NCI-H146 treated with DMSO at 0.1 percent for 48 hours (cell line): ENCODE measurements at regions not wholly inside any gene's neighbourhood (a gene's known extent, or its start where the extent isn't known, plus 50 kb on each side); places are given as distances from the start of the nearest gene placed in this dataset.
"Not testable (repeated sequence)": the region's sequence is repeated elsewhere in the genome, so short reads cannot be mapped to it uniquely, and the experiment has no call there.

Experiments used
- DNase-seq: peaks from one replicate; lab custom pipeline; 2025; ENCODE audit not compliant: unreplicated experiment; lab: John Stamatoyannopoulos, UW

DNA sequence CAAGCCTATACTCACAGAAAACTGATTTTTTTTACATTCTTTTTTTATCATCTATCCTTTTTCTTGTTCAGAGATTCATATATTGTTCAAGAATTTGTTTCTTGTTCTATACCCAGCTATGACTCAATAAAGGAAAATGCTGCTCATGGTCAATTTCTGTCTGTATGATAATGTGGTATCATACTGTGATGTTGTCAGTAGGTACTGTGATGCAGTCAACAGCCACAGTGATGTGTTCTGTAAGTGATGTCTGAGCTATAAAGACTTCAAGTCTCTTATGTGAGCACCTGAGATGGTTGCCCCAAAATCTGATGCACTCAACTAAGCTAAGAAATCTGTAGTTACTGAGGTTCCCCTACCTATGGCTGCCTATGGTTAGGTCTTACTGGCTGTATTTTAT, 294.2 kb upstream of the GRIN3A start:
- DNase-seq = no peak

DNA sequence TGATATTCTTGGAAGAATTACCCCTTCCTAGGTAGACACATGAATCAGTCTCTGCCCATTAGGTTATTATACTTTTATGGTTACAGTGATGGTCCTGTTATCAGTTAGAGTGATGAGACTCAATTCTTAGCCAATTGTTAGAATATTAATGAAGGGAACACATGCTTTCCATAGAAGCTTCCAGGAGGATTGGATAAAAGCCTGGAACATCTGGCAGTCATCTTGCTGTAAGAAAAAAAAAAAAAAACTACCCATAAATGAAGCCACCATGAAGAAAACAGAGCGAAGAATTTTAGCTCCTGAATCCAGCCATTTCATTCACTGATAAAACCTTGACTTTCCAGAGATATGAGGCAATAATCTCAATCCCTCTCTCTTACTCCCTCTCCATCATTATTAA, 262.5 kb upstream of the GRIN3A start:
- no peak for DNase-seq

DNA sequence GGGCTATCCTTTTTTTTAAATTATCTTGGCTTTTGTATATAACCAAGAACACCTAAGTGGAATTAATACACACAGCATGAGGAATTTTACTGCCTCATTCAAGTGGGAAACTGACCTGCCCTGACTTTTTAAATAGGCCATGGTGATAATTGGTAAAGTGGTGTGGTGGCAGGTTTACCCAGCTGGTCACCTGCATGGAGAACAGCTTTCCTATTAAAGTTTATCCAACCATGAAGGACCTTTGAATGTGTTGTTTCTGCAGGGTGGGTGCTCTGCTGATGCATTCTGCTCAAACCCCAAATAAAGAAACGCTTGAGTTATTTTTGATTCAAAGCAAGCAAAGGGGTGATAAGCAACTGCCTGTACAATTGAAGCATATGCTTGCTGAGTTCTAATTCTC, 261.0 kb upstream of the GRIN3A start:
- DNase-seq = peak; percentile 93

DNA sequence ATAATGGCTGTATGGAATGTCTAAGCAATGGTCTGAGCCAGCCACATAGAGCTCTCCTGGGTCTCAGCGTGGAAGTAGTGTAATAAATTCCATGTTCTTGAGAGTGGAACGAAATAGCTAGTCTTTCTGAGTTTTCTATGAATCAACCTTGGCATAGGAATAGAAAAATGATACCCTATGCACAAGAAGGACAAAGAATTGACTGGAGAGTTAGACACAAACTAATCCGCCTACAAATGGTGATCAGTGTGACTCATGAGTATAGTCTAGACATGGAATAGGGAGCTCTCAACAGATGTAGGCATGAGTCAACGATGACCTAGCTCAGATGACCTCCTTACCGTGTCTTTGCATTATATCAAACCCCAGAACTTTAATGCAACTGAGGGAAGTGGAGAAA, 256.8 kb upstream of the GRIN3A start:
- no peak for DNase-seq

DNA sequence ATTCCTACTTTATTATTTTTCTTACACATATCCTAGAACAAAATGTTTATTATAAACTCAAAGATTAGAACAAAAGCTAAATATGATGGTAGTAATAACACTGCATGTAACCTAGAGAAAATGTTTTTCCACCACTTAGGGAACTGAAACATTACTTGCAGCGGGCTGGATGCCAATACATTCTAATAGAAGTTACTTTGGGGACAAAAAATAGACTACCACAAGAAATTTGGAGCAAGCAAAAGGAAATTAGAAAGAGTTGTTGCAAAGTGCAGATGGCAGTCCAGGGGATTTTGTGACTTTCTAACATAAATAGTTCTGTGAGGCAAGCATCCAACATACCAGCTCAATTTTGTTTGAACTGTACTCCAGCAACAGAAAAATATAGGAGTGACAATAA, 255.3 kb upstream of the GRIN3A start:
- DNase-seq = no peak

DNA sequence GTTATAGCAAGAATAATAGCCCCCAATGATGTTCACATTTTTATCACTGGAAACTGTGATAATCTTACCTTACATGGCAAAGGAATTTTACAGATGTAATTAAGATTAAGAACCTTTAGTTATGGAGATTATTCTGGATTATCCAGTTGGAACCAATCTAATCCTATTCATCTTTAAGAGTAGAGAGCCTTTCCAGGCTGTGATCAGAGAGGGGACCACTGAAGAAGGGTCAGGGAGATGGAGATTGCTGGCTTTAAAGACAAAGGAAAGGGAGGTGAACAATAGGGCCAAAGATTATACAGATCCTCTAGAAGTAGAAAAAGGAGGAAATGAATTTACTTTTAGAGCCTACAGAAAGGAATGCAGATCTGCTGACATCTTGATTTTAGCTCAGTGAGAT, 253.5 kb upstream of the GRIN3A start:
- no peak for DNase-seq

DNA sequence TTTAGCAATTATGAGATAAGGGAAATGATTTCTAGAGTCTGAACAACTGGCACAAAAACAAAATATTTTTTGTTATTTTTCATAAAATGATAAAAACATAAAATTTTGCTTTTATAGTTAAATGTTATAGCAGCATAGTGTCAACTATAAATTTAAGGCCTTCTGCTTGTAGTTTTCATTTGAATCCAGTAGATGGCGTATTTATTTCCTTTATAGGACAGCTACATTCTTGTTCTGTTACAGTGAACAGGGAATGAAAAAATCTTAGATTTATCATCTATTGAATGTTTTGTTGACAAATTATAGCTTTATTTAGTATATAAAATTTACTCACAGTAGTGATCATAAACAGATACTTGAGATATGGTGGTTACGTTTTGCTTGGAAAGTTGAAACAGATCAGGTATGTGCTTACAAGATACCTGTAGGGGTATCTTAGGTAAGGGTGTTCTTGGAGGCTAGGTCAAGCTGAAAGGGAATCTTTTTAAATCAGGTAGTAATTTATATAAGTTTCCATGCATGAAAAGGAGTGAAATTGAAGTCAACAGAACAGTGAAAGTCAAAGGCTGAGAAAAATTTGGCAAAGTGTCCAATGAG, 239.3 kb upstream of the GRIN3A start:
- peak; percentile 38 for DNase-seq

DNA sequence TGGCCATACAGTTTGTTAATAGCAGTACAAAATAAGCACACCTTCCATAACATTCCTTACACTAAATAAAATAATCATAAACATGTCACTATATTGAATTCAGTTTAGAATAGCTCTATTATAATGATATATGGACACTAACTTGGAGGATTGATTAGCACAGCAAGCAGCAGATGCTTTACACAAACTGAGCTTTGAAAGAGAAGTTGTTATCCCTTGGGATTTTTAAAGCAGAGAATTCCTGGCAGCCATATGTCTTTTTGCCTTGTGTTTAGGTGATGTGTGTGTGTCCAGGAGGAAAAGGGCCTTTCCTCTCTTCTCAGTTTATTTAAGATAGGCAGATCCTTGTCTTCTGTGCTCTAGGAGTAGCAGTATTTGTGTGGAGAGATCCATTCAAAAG, 232.2 kb upstream of the GRIN3A start:
- DNase-seq = no peak

DNA sequence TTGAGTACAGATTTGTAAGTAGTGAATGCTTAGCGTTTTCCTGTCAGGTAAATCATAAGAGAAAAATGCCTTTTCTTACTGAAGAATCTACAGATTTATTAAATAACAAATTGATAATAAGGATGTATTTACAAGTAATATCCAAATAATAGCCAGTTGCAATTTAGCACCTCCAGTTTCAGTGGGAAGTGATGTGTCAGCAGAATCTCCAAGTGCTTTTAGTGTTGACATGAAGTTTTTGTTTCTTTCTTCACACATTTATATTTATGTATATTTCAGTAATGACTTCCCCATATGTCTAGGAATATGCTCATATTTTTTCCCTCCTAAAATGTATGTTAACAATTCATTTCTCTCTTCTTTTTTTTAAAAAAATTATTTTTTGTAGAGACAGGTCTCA, 229.9 kb upstream of the GRIN3A start:
- DNase-seq = no peak

DNA sequence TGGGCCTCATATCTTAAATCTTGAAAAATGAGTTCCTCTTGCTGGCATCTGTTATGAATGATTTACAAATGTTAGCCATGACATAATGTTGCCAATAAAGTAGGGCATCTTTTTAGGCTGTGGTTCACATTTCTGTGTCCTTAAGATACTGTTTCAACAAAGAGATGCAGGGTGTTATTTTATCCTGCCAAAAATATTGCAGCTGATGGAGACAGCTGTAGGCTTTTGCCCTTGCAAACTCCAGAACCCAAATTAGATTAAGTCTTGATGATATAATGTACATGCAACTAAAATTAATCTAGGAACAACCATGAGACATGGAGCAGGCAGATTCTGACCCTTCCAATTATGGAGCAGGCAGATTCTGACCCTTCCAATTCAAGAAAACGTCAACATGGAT, 228.2 kb upstream of the GRIN3A start:
- no peak for DNase-seq

DNA sequence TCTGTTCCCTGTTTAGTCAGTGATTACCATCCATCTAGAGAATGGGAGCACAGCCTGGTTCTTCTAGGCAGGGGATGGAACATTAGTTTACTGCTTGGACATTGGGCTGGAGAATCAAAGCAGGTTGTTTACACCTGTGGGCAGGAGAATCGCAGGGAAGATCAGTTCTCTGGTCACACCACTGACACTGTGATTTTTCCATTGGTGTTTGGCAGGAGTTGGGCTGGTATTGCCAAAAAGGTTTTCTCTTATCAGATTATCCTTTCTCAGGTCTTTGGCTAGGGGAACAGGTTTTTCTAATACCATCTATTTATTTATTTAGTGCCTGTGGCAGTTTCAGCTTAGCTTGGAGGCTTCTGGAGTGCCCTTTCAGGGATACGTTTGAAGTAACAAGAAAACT, 219.3 kb upstream of the GRIN3A start:
- DNase-seq = no peak

DNA sequence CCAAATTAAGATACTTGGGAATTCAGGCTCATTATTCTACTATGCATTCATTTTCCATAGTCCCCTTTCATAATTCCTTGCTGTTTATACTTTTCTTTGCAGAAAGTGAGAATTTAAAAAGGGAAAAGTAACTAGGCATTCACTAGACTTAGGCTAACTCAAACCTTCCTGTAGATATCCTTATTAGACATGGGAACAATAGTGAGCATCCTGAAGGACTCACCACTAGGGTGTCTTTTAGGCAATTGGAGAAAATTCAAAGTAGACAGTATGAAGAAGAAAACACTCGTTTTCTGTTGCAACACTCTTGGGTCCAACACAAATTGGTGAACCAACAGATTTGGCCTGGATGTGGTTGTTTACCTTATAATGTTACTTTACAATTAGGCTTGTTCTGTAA, 213.2 kb upstream of the GRIN3A start:
- no peak for DNase-seq

DNA sequence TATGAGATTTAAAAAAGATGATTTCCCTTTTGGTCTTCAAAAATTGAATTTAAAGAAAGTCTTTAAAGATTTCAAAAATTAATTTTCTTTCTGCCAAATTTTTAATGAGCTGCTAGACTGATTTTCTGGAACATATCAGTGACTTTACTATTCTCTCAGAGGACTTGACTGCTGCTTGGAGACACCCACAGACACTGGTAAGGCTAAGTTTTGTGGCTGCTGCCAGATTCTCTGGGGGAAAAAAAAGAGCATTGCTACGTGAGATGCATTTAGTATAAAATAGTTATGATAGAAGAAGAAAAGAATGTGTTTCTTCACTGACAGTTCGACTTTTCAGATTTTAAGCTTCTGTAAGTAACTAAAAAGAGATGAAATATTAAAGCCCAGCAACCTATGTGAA, 193.3 kb upstream of the GRIN3A start:
- DNase-seq = no peak

DNA sequence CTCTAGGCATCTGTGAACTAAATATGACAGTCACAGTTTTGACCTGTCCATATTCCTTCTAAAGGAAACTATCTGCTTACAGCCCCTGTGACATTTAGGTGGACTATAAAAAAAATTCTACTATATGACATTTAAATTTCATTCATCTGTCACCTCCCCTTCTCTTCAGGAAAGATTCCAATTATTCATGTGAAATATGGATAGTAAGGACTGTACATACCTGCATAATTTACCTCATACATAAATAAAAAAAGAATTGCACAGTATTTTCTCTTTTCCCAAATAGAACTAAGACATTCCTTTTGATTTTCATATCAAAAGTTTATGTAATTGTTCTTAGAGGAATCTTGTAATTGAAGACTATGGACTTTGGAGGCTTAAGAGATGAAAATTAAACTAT, 192.3 kb upstream of the GRIN3A start:
- DNase-seq = no peak

DNA sequence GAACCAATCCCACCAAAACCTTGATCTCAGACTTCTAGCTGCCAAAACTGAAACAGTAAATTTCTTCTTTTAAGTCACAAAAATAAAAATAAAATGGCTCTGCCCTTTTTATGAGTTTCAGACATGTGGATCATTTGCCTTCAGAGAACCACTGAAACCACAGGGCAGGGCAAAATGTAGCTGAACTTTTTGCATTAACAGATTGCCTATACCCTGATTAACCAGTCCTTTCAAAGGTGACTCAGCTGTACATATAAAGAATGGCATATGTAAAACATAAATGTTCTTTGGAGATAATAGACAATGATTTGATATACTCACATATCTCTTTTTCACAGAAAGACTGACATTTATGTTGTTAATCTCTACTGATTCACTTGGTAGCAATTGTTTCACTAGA, 187.1 kb upstream of the GRIN3A start:
- no peak for DNase-seq

DNA sequence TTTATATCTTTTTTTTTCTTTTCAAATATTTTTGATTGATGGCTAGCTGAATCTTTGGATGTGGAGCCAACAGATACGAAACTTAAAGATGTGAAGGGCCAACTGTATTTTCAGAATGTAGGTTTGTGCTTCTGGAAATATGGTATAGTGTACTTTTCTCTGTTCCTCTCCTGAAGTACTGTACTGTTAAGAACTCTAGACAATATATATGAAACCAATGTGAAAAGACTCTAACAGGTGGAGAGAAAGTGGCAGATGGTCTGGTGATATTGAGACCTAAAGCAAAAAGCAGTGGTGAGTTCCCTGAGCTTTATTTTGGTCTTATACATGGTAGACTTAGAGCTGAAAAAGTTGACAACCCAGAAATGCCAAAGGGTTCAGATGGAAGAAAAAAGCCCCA, 185.0 kb upstream of the GRIN3A start:
- no peak for DNase-seq

DNA sequence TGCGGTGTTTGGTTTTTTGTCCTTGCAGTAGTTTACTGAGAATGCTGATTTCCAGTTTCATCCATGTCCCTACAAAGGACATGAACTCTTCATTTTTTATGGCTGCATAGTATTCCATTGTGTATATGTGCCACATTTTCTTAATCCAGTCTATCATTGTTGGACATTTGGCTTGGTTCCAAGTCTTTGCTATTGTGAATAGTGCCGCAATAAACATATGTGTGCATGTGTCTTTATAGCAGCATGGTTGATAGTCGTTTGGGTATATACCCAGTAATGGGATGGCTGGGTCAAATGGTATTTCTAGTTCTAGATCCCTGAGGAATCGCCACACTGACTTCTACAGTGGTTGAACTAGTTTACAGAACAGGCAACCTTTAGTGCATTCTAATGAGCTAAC, 178.5 kb upstream of the GRIN3A start:
- DNase-seq = not testable (repeated sequence)

DNA sequence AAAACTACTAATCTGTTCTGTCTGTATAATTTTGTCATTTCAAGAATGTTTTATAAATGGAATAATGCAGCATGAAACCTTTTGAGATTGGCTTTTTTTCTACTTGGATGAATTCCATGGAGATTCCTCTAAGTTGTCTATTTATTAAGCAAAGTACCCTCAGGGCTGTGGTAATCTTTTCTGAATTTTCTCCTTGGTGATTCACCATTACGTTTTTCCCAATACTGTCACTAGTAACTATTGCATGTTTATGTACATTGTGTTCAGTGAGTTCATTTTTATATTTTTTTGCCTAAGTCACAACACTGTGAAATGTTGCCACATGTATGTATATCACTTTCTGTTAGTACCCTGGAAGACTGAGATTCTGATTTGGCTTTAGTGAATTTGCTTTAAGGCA, 177.0 kb upstream of the GRIN3A start:
- DNase-seq = no peak

DNA sequence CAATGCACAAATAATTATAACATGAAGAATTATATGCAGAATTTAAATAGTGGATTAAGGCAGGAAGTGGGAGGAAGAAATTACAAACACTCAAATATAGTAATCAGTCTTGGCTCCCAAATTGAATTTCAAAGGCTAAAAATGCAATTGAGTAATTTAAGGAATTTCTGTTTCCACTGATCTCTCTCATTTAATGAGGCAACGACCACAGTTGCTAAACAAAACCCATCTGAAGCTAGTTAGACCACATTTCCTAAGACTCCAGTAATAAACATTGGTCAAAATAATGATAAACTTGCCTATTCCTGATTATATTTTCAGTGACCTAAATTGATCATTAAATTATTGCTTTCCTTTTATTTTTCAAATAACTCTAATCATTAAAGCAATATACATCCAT, 174.3 kb upstream of the GRIN3A start:
- no peak for DNase-seq

DNA sequence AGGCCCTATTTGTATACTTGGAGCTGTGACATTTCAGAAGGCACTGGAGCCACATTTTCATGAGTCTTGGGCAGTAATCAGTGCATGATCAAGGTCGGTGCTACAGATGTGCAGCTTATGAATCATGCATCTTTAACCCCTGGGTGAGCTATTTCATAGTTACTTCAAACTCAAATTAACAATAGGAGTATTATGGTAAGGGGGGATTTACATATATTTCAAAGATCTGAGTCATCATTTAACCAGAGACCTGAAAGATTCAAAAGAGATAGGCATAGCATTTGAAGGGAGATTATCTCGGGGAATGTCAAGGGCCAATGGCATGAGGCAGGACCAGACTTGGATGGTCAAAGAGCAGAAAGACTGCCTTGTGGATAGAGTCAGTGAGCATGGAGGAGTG, 169.0 kb upstream of the GRIN3A start:
- no peak for DNase-seq

DNA sequence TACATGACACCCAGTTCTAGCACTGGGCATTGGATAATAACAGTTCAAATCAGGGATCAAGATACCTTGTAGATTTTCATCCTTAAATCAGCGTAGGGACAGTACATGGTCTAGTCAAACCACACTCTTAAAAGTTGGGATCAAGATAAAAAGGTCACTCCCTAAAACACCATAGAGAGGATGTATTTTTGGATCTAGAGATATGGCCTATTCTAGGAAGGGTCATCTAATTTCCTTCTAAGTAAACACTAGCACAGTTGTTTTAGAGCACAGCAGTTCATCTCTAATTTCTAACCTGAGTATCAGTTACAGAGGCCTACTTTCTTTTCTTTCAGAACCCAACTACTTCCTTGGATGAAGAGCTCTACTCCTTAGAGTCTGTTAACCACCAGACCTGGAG, 166.4 kb upstream of the GRIN3A start:
- DNase-seq = no peak

DNA sequence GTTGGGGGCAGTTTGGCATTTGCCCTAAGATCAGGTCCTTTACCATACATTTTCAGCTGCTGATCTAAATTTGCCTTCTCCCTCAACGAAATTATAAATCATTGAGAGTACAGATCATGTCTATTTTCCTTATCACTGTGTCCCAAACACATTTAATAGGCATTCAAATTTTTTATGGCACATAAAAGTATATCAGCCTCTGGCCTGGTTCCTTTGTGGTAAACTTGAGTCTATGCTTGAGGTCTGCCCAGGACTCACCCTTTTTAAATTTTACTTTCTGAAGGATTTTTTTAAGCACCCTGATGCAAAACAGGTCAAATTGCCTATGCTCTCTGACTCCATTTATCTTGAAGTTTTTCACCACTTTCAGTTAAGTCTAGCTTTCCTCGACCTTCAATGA, 163.6 kb upstream of the GRIN3A start:
- no peak for DNase-seq

DNA sequence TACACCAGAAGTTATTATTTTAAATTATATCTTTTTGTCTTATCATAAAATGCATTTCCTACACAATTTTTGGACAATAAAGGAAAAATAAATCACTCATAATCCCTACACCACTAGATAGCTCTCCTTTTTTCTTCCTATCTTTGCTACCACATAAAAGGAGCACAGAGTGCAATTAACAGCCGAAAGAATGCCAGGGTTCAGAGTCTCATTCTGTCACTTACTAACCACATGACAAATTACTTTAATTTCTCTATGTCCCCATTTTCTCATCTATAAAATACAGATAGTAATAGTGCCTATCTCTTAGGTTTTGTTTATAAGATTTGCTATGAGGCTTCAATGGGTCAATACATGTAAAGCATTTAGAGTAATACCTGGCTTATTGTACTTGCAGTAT, 158.7 kb upstream of the GRIN3A start:
- DNase-seq = no peak
